ENCODE measurements at regions not wholly inside any gene's neighbourhood (a gene's known extent, or its start where the extent isn't known, plus 50 kb on each side); places are given as distances from the start of the nearest gene placed in this dataset.

DNA sequence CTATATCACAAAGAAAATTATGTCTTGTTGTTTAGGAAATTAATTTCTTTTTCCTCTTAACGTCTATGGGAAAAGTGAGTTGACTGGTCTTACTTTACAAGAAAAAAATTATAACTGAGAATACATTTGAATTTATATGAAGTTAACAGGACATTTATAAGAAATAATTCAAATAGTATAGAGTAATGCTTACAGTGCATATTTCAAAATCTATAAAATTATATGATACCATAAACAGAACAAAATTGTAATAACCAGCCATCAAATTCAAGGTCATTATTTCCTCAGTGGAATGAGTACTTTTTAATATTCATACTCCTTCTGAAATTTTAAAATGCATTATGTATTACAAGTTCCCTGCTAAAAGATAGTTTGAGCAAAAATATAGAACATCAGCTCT is 884.5 kb downstream of the TECRL start:
- TF ChIP-seq, protein P1, sequence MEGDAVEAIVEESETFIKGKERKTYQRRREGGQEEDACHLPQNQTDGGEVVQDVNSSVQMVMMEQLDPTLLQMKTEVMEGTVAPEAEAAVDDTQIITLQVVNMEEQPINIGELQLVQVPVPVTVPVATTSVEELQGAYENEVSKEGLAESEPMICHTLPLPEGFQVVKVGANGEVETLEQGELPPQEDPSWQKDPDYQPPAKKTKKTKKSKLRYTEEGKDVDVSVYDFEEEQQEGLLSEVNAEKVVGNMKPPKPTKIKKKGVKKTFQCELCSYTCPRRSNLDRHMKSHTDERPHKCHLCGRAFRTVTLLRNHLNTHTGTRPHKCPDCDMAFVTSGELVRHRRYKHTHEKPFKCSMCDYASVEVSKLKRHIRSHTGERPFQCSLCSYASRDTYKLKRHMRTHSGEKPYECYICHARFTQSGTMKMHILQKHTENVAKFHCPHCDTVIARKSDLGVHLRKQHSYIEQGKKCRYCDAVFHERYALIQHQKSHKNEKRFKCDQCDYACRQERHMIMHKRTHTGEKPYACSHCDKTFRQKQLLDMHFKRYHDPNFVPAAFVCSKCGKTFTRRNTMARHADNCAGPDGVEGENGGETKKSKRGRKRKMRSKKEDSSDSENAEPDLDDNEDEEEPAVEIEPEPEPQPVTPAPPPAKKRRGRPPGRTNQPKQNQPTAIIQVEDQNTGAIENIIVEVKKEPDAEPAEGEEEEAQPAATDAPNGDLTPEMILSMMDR (IDR thresholded peaks at IDR 0.05): no peak
- no peak for TF ChIP-seq POLR2A (IDR thresholded peaks at IDR 0.05)
- no peak for TF ChIP-seq POLR2AphosphoS5 (IDR thresholded peaks at IDR 0.05)
